ENCODE measurements at regions not wholly inside any gene's neighbourhood (a gene's known extent, or its start where the extent isn't known, plus 50 kb on each side); places are given as distances from the start of the nearest gene placed in this dataset.

- no peak for DNase-seq (ENCODE audit: low read depth in 4 of 4, low spot score in 3 of 4)
Measured at GRCh38 chr2:60067006-60067405, 486.4 kb downstream of the BCL11A start.

GRCh38 chr2:60066096-60066839 lies 487.2 kb downstream of the BCL11A start:
- no peak for DNase-seq (ENCODE audit: low read depth in 4 of 4, low spot score in 3 of 4)

- no peak for DNase-seq (ENCODE audit: low read depth in 4 of 4, low spot score in 3 of 4)
Measured at GRCh38 chr2:60064687-60065389, 488.6 kb downstream of the BCL11A start.

- no peak for DNase-seq (ENCODE audit: low read depth in 4 of 4, low spot score in 3 of 4)
Measured at GRCh38 chr2:60058781-60059180, 494.7 kb downstream of the BCL11A start.

- no peak for DNase-seq (ENCODE audit: low read depth in 4 of 4, low spot score in 3 of 4)
Measured at GRCh38 chr2:60054571-60055340, 498.7 kb downstream of the BCL11A start.

- no peak for DNase-seq (ENCODE audit: low read depth in 4 of 4, low spot score in 3 of 4)
Measured at GRCh38 chr2:60053791-60054190, 499.7 kb downstream of the BCL11A start.

GRCh38 chr2:60052601-60053000 lies 500.9 kb downstream of the BCL11A start:
- DNase-seq (ENCODE audit: low read depth in 4 of 4, low spot score in 3 of 4): no peak

GRCh38 chr2:60051991-60052390 lies 501.5 kb downstream of the BCL11A start:
- DNase-seq (ENCODE audit: low read depth in 4 of 4, low spot score in 3 of 4): no peak

GRCh38 chr2:60047944-60048525 lies 505.4 kb downstream of the BCL11A start:
- DNase-seq (ENCODE audit: low read depth in 4 of 4, low spot score in 3 of 4): no peak

GRCh38 chr2:60047347-60047746 lies 506.1 kb downstream of the BCL11A start:
- DNase-seq (ENCODE audit: low read depth in 4 of 4, low spot score in 3 of 4): no peak

- no peak for DNase-seq (ENCODE audit: low read depth in 4 of 4, low spot score in 3 of 4)
Measured at GRCh38 chr2:60046529-60046928, 506.9 kb downstream of the BCL11A start.

- no peak for DNase-seq (ENCODE audit: low read depth in 4 of 4, low spot score in 3 of 4)
Measured at GRCh38 chr2:60045456-60045855, 508.0 kb downstream of the BCL11A start.

GRCh38 chr2:60044484-60044883 lies 509.0 kb downstream of the BCL11A start:
- no peak for DNase-seq (ENCODE audit: low read depth in 4 of 4, low spot score in 3 of 4)

GRCh38 chr2:60042023-60042422 lies 511.4 kb downstream of the BCL11A start:
- no peak for DNase-seq (ENCODE audit: low read depth in 4 of 4, low spot score in 3 of 4)

- no peak for DNase-seq (ENCODE audit: low read depth in 4 of 4, low spot score in 3 of 4)
Measured at GRCh38 chr2:60033325-60033724, 520.1 kb downstream of the BCL11A start.

GRCh38 chr2:60029566-60029883 lies 523.9 kb downstream of the BCL11A start:
- DNase-seq (ENCODE audit: low read depth in 4 of 4, low spot score in 3 of 4): no peak

- no peak for DNase-seq (ENCODE audit: low read depth in 4 of 4, low spot score in 3 of 4)
Measured at GRCh38 chr2:60028849-60029565, 524.4 kb downstream of the BCL11A start.

GRCh38 chr2:60025496-60025895 lies 528.0 kb downstream of the BCL11A start:
- DNase-seq (ENCODE audit: low read depth in 4 of 4, low spot score in 3 of 4): no peak

- DNase-seq (ENCODE audit: low read depth in 4 of 4, low spot score in 3 of 4): no peak
Measured at GRCh38 chr2:60023256-60023985, 530.0 kb downstream of the BCL11A start.

GRCh38 chr2:60007671-60008070 lies 545.8 kb downstream of the BCL11A start:
- no peak for DNase-seq (ENCODE audit: low read depth in 4 of 4, low spot score in 3 of 4)

Data from left renal pelvis (tissue), 4 donors.